ENCODE measurements at regions not wholly inside any gene's neighbourhood (a gene's known extent, or its start where the extent isn't known, plus 50 kb on each side); places are given as distances from the start of the nearest gene placed in this dataset.

GRCh38 chr10:113458451-113458850 lies 94.4 kb upstream of the HABP2 start:
- TF ChIP-seq CTCF (tag by site-specific recombination; IDR thresholded peaks at IDR 0.05) = no peak
- no peak for TF ChIP-seq ZNF24 (tag by site-specific recombination; IDR thresholded peaks at IDR 0.05)
- TF ChIP-seq ZNF549 (tag by site-specific recombination; IDR thresholded peaks at IDR 0.05) = no peak

All from HEK293 (cell line).